ENCODE measurements at regions not wholly inside any gene's neighbourhood (a gene's known extent, or its start where the extent isn't known, plus 50 kb on each side); places are given as distances from the start of the nearest gene placed in this dataset.

GRCh38 chr1:58317694-58318093 lies 228.8 kb downstream of the OMA1 start:
- intact Hi-C loops (cut with micrococcal nuclease) = no loop called here

GRCh38 chr1:58317086-58317485 lies 229.4 kb downstream of the OMA1 start:
- no peak for DNase-seq
- no peaks in the 10 kb centered on the region for H3K4me1 ChIP-seq (ENCODE audit: insufficient read depth, low read length)
- no peaks in the 10 kb centered on the region for H3K27me3 ChIP-seq (ENCODE audit: low read length)
- no TSS peak for BruUV-seq (replicated peaks)
- no peak overlapping the region for H3K27ac ChIP-seq (ENCODE audit: low read length)
- no peaks in the 10 kb centered on the region for H4K20me1 ChIP-seq (ENCODE audit: low read length)
- ChIA-PET CTCF (no interaction called here), POLR2A (ENCODE audit: unreplicated experiment) (no interaction called here)
- no peak overlapping the region for H2AFZ ChIP-seq (ENCODE audit: low read length)
- H3K9ac ChIP-seq (ENCODE audit: low read length) = no peak overlapping the region
- no peak overlapping the region for H3K4me2 ChIP-seq (ENCODE audit: low read length)
- intact Hi-C loops (cut with micrococcal nuclease) = no loop called here
- no peaks in the 10 kb centered on the region for H3F3A ChIP-seq (ENCODE audit: low read length, unreplicated experiment)
- H3K79me2 ChIP-seq (ENCODE audit: low read length) = no peaks in the 10 kb centered on the region
- H3K9me3 ChIP-seq (ENCODE audit: low read length) = no peaks in the 10 kb centered on the region
- H3K9me2 ChIP-seq (replicated peaks; ENCODE audit: low read length) = no peaks in the 10 kb centered on the region
- no peak overlapping the region for H3K4me3 ChIP-seq (ENCODE audit: low read length)
- TF ChIP-seq EZH2phosphoT487 (IDR thresholded peaks at IDR 0.05; ENCODE audit: borderline replicate concordance, low read length) = no peak
- no peak for TF ChIP-seq EZH2 (IDR thresholded peaks at IDR 0.05; ENCODE audit: low read length, unreplicated experiment)
- no peak for ATAC-seq
- no peaks in the 10 kb centered on the region for H3K36me3 ChIP-seq (ENCODE audit: low read depth, low read length)

More at GRCh38 chr1:58317694-58318093, 228.8 kb downstream of the OMA1 start:
- TF ChIP-seq CTCF (conservative IDR thresholded peaks at IDR 0.05; ENCODE audit: low read depth, low read length) = no peak
- no peak for TF ChIP-seq EZH2 (IDR thresholded peaks at IDR 0.05; ENCODE audit: low read length, unreplicated experiment)
- no peak for TF ChIP-seq EZH2phosphoT487 (IDR thresholded peaks at IDR 0.05; ENCODE audit: borderline replicate concordance, low read length)
- Histone ChIP-seq H3K9me3 (ENCODE audit: low read length) (no peaks in the 10 kb centered on the region), H3K4me3 (ENCODE audit: low read length) (no peak overlapping the region), H3K79me2 (ENCODE audit: low read length) (no peaks in the 10 kb centered on the region), H3K9ac (ENCODE audit: low read length) (no peak overlapping the region), H4K20me1 (ENCODE audit: low read length) (no peaks in the 10 kb centered on the region), H3K9me2 (replicated peaks; ENCODE audit: low read length) (no peaks in the 10 kb centered on the region), H3K4me2 (ENCODE audit: low read length) (no peak overlapping the region), H3K27me3 (ENCODE audit: low read length) (no peaks in the 10 kb centered on the region), H3F3A (ENCODE audit: low read length, unreplicated experiment) (no peaks in the 10 kb centered on the region), H2AFZ (ENCODE audit: low read length) (no peak overlapping the region), H3K36me3 (ENCODE audit: low read depth, low read length) (no peaks in the 10 kb centered on the region), H3K27ac (ENCODE audit: low read length) (no peak overlapping the region), H3K4me1 (ENCODE audit: insufficient read depth, low read length) (no peaks in the 10 kb centered on the region)
- ATAC-seq = no peak
- ChIA-PET POLR2A (ENCODE audit: unreplicated experiment) (no interaction called here), CTCF (no interaction called here)
- BruUV-seq (replicated peaks) = no TSS peak
- no peak for DNase-seq

GRCh38 chr1:58316141-58316540 lies 230.4 kb downstream of the OMA1 start:
- Histone ChIP-seq H3K27ac (ENCODE audit: low read length) (no peak overlapping the region), H3K9ac (ENCODE audit: low read length) (no peak overlapping the region), H2AFZ (ENCODE audit: low read length) (no peak overlapping the region), H3K79me2 (ENCODE audit: low read length) (no peaks in the 10 kb centered on the region), H3F3A (ENCODE audit: low read length, unreplicated experiment) (no peaks in the 10 kb centered on the region), H4K20me1 (ENCODE audit: low read length) (no peaks in the 10 kb centered on the region), H3K4me1 (ENCODE audit: insufficient read depth, low read length) (no peaks in the 10 kb centered on the region), H3K9me2 (replicated peaks; ENCODE audit: low read length) (no peaks in the 10 kb centered on the region), H3K9me3 (ENCODE audit: low read length) (no peaks in the 10 kb centered on the region), H3K4me2 (ENCODE audit: low read length) (no peak overlapping the region), H3K27me3 (ENCODE audit: low read length) (no peaks in the 10 kb centered on the region), H3K4me3 (ENCODE audit: low read length) (no peak overlapping the region), H3K36me3 (ENCODE audit: low read depth, low read length) (no peaks in the 10 kb centered on the region)
- POLR2A ChIA-PET (ENCODE audit: unreplicated experiment) = no interaction called here
- CTCF ChIA-PET = no interaction called here
- no TSS peak for BruUV-seq (replicated peaks)
- TF ChIP-seq EZH2 (IDR thresholded peaks at IDR 0.05; ENCODE audit: low read length, unreplicated experiment) = no peak
- TF ChIP-seq CTCF (conservative IDR thresholded peaks at IDR 0.05; ENCODE audit: low read depth, low read length) = no peak
- no peak for TF ChIP-seq EZH2phosphoT487 (IDR thresholded peaks at IDR 0.05; ENCODE audit: borderline replicate concordance, low read length)
- DNase-seq (no peak), ATAC-seq (no peak)
- intact Hi-C loops (cut with micrococcal nuclease) = no loop called here

Measured in PC-3 (cell line).